Bronchial epithelial cell (primary cell): ENCODE measurements at regions not wholly inside any gene's neighbourhood (a gene's known extent, or its start where the extent isn't known, plus 50 kb on each side); places are given as distances from the start of the nearest gene placed in this dataset.
A peak's percentile ranks its signal among the peaks of the same experiment; 100 is the strongest.

Experiments used
- DNase-seq: peaks from one replicate; pipeline ENCODE4 v3.0.0-alpha.2; 2010; ENCODE audit warnings: low read depth
- FAIRE-seq: peaks from 2 replicates; lab custom pipeline; 2011; peaks lifted over from hg19 to GRCh38; lab: Jason Lieb, UNC
- H3K27me3 ChIP-seq: 2 replicates; pipeline ENCODE4 v1.5.1; 2011; ENCODE audit warnings: low read length; ENCODE audit not compliant: control insufficient read depth, insufficient read depth
- H3K36me3 ChIP-seq: 2 replicates; pipeline ENCODE4 v1.5.1; 2011; ENCODE audit warnings: low read length; ENCODE audit not compliant: control insufficient read depth, insufficient read depth
- H3K4me3 ChIP-seq: 2 replicates; pipeline ENCODE4 v1.5.1; 2011; ENCODE audit warnings: mild to moderate bottlenecking, low read depth, low read length, control low read depth
- CTCF ChIP-seq: IDR thresholded peaks from 2 replicates; pipeline ENCODE4 v1.5.1; 2011; ENCODE audit warnings: mild to moderate bottlenecking, moderate library complexity, low read length, control low read depth, inconsistent platforms; ENCODE audit not compliant: insufficient read depth, severe bottlenecking

GRCh38 chr12:75933101-75933500 lies 98.5 kb downstream of the PHLDA1 start:
- DNase-seq: peak; percentile 95
- H3K36me3 ChIP-seq: no peaks in the 10 kb centered on the region
- no peak for TF ChIP-seq CTCF
- no peaks in the 10 kb centered on the region for H3K27me3 ChIP-seq
- FAIRE-seq: no peak
- H3K4me3 ChIP-seq: no peak overlapping the region

GRCh38 chr12:75932241-75932640 lies 99.3 kb downstream of the PHLDA1 start:
- no peak overlapping the region for H3K4me3 ChIP-seq
- DNase-seq (peak; percentile 9), FAIRE-seq (no peak)
- no peak for TF ChIP-seq CTCF
- no peaks in the 10 kb centered on the region for H3K36me3 ChIP-seq
- H3K27me3 ChIP-seq: no peaks in the 10 kb centered on the region

GRCh38 chr12:75923964-75924666 lies 107.5 kb downstream of the PHLDA1 start:
- no peak for TF ChIP-seq CTCF
- FAIRE-seq: no peak
- no peaks in the 10 kb centered on the region for H3K27me3 ChIP-seq
- DNase-seq: no peak
- no peaks in the 10 kb centered on the region for H3K36me3 ChIP-seq
- no peak overlapping the region for H3K4me3 ChIP-seq

GRCh38 chr12:75922944-75923642 lies 108.5 kb downstream of the PHLDA1 start:
- FAIRE-seq (no peak), DNase-seq (no peak)
- Histone ChIP-seq H3K27me3 (no peaks in the 10 kb centered on the region), H3K36me3 (no peaks in the 10 kb centered on the region), H3K4me3 (no peak overlapping the region)
- TF ChIP-seq CTCF: no peak

GRCh38 chr12:75921622-75922289 lies 109.8 kb downstream of the PHLDA1 start:
- FAIRE-seq: no peak
- TF ChIP-seq CTCF: no peak

More at GRCh38 chr12:75921622-75922289, 109.8 kb downstream of the PHLDA1 start:
- Histone ChIP-seq H3K27me3 (no peaks in the 10 kb centered on the region), H3K4me3 (no peak overlapping the region), H3K36me3 (no peaks in the 10 kb centered on the region)
- no peak for DNase-seq
